ENCODE measurements at regions not wholly inside any gene's neighbourhood (a gene's known extent, or its start where the extent isn't known, plus 50 kb on each side); places are given as distances from the start of the nearest gene placed in this dataset.
A peak's percentile ranks its signal among the peaks of the same experiment; 100 is the strongest.

- peaks cover 4% of the 10 kb centered on the region for H3K9me3 ChIP-seq (replicated peaks; ENCODE audit: control insufficient read depth, low read depth, low read length)
- no peak overlapping the region for H3K27ac ChIP-seq (ENCODE audit: low read length)
- no peak overlapping the region for H3K4me3 ChIP-seq (ENCODE audit: low read length)
- H3K4me1 ChIP-seq (ENCODE audit: control insufficient read depth, insufficient read depth, low read length): no peaks in the 10 kb centered on the region
- no peaks in the 10 kb centered on the region for H3K36me3 ChIP-seq (ENCODE audit: control insufficient read depth, insufficient read depth, low read length)
- DNase-seq: no peak
- H3K27me3 ChIP-seq (ENCODE audit: control insufficient read depth, insufficient read depth, low read length): no peaks in the 10 kb centered on the region
- no CpG with 5 or more reads among the region's 3 CpGs for WGBS (ENCODE audit: insufficient coverage)
Observed at GRCh38 chr16:56038564-56039098, 152.7 kb upstream of the GNAO1 start.

- H3K9me3 ChIP-seq (replicated peaks; ENCODE audit: control insufficient read depth, low read depth, low read length): peaks cover 2% of the 10 kb centered on the region
- no peaks in the 10 kb centered on the region for H3K4me1 ChIP-seq (ENCODE audit: control insufficient read depth, insufficient read depth, low read length)
- H3K4me3 ChIP-seq (ENCODE audit: low read length): no peak overlapping the region
- no peaks in the 10 kb centered on the region for H3K36me3 ChIP-seq (ENCODE audit: control insufficient read depth, insufficient read depth, low read length)
- WGBS (ENCODE audit: insufficient coverage): no CpG with 5 or more reads among the region's 1 CpG
- no peak overlapping the region for H3K27ac ChIP-seq (ENCODE audit: low read length)
- DNase-seq: no peak
- H3K27me3 ChIP-seq (ENCODE audit: control insufficient read depth, insufficient read depth, low read length): no peaks in the 10 kb centered on the region
Observed at GRCh38 chr16:56032072-56032471, 156.9 kb upstream of the CES5A start.

- H3K27ac ChIP-seq (ENCODE audit: low read length): no peak overlapping the region
- no peaks in the 10 kb centered on the region for H3K36me3 ChIP-seq (ENCODE audit: control insufficient read depth, insufficient read depth, low read length)
- H3K4me3 ChIP-seq (ENCODE audit: low read length): no peak overlapping the region
- no peaks in the 10 kb centered on the region for H3K27me3 ChIP-seq (ENCODE audit: control insufficient read depth, insufficient read depth, low read length)
- no peaks in the 10 kb centered on the region for H3K4me1 ChIP-seq (ENCODE audit: control insufficient read depth, insufficient read depth, low read length)
- no peaks in the 10 kb centered on the region for H3K9me3 ChIP-seq (replicated peaks; ENCODE audit: control insufficient read depth, low read depth, low read length)
- no peak for DNase-seq
Observed at GRCh38 chr16:56029026-56029425, 153.9 kb upstream of the CES5A start.

GRCh38 chr16:56022818-56023217 lies 147.6 kb upstream of the CES5A start:
- WGBS (ENCODE audit: insufficient coverage): no CpG with 5 or more reads among the region's 2 CpGs

GRCh38 chr16:56019274-56019673 lies 144.1 kb upstream of the CES5A start:
- DNase-seq: no peak
- H3K27me3 ChIP-seq (ENCODE audit: control insufficient read depth, insufficient read depth, low read length): no peaks in the 10 kb centered on the region
- no peaks in the 10 kb centered on the region for H3K36me3 ChIP-seq (ENCODE audit: control insufficient read depth, insufficient read depth, low read length)
- H3K4me3 ChIP-seq (ENCODE audit: low read length): no peak overlapping the region
- no peaks in the 10 kb centered on the region for H3K4me1 ChIP-seq (ENCODE audit: control insufficient read depth, insufficient read depth, low read length)
- no peak overlapping the region for H3K27ac ChIP-seq (ENCODE audit: low read length)
- H3K9me3 ChIP-seq (replicated peaks; ENCODE audit: control insufficient read depth, low read depth, low read length): no peaks in the 10 kb centered on the region

More at GRCh38 chr16:56022818-56023217, 147.6 kb upstream of the CES5A start:
- H3K4me1 ChIP-seq (ENCODE audit: control insufficient read depth, insufficient read depth, low read length): no peaks in the 10 kb centered on the region
- H3K27ac ChIP-seq (ENCODE audit: low read length): no peak overlapping the region
- no peak for DNase-seq
- no peaks in the 10 kb centered on the region for H3K27me3 ChIP-seq (ENCODE audit: control insufficient read depth, insufficient read depth, low read length)
- no peaks in the 10 kb centered on the region for H3K36me3 ChIP-seq (ENCODE audit: control insufficient read depth, insufficient read depth, low read length)
- no peak overlapping the region for H3K4me3 ChIP-seq (ENCODE audit: low read length)
- H3K9me3 ChIP-seq (replicated peaks; ENCODE audit: control insufficient read depth, low read depth, low read length): no peaks in the 10 kb centered on the region

- H3K27me3 ChIP-seq (ENCODE audit: control insufficient read depth, insufficient read depth, low read length): no peaks in the 10 kb centered on the region
- no peaks in the 10 kb centered on the region for H3K9me3 ChIP-seq (replicated peaks; ENCODE audit: control insufficient read depth, low read depth, low read length)
- no peak overlapping the region for H3K4me3 ChIP-seq (ENCODE audit: low read length)
- WGBS (ENCODE audit: insufficient coverage): 8% methylated on average over 4 of the region's 6 CpGs
- no peaks in the 10 kb centered on the region for H3K4me1 ChIP-seq (ENCODE audit: control insufficient read depth, insufficient read depth, low read length)
- no peak overlapping the region for H3K27ac ChIP-seq (ENCODE audit: low read length)
- peak; percentile 56 for DNase-seq
- H3K36me3 ChIP-seq (ENCODE audit: control insufficient read depth, insufficient read depth, low read length): no peaks in the 10 kb centered on the region
Observed at GRCh38 chr16:56013962-56014552, 138.9 kb upstream of the CES5A start.

- H3K9me3 ChIP-seq (replicated peaks; ENCODE audit: control insufficient read depth, low read depth, low read length): no peaks in the 10 kb centered on the region
- WGBS (ENCODE audit: insufficient coverage): 72% methylated on average over 2 of the region's 3 CpGs
- no peaks in the 10 kb centered on the region for H3K4me1 ChIP-seq (ENCODE audit: control insufficient read depth, insufficient read depth, low read length)
- no peak overlapping the region for H3K4me3 ChIP-seq (ENCODE audit: low read length)
- DNase-seq: no peak
- no peak overlapping the region for H3K27ac ChIP-seq (ENCODE audit: low read length)
- no peaks in the 10 kb centered on the region for H3K36me3 ChIP-seq (ENCODE audit: control insufficient read depth, insufficient read depth, low read length)
- H3K27me3 ChIP-seq (ENCODE audit: control insufficient read depth, insufficient read depth, low read length): no peaks in the 10 kb centered on the region
Observed at GRCh38 chr16:56012482-56012811, 137.3 kb upstream of the CES5A start.

GRCh38 chr16:56011808-56012481 lies 136.8 kb upstream of the CES5A start:
- 66% methylated on average over 2 of the region's 3 CpGs for WGBS (ENCODE audit: insufficient coverage)
- H3K27ac ChIP-seq (ENCODE audit: low read length): no peak overlapping the region
- no peaks in the 10 kb centered on the region for H3K9me3 ChIP-seq (replicated peaks; ENCODE audit: control insufficient read depth, low read depth, low read length)
- DNase-seq: no peak
- H3K4me1 ChIP-seq (ENCODE audit: control insufficient read depth, insufficient read depth, low read length): no peaks in the 10 kb centered on the region
- H3K27me3 ChIP-seq (ENCODE audit: control insufficient read depth, insufficient read depth, low read length): no peaks in the 10 kb centered on the region
- no peaks in the 10 kb centered on the region for H3K36me3 ChIP-seq (ENCODE audit: control insufficient read depth, insufficient read depth, low read length)
- no peak overlapping the region for H3K4me3 ChIP-seq (ENCODE audit: low read length)

- H3K9me3 ChIP-seq (replicated peaks; ENCODE audit: control insufficient read depth, low read depth, low read length): no peaks in the 10 kb centered on the region
- no peak overlapping the region for H3K4me3 ChIP-seq (ENCODE audit: low read length)
- 50% methylated on average over 1 of the region's 1 CpG for WGBS (ENCODE audit: insufficient coverage)
- no peaks in the 10 kb centered on the region for H3K4me1 ChIP-seq (ENCODE audit: control insufficient read depth, insufficient read depth, low read length)
- DNase-seq: no peak
- H3K36me3 ChIP-seq (ENCODE audit: control insufficient read depth, insufficient read depth, low read length): no peaks in the 10 kb centered on the region
- H3K27me3 ChIP-seq (ENCODE audit: control insufficient read depth, insufficient read depth, low read length): no peaks in the 10 kb centered on the region
- no peak overlapping the region for H3K27ac ChIP-seq (ENCODE audit: low read length)
Observed at GRCh38 chr16:56005958-56006357, 130.8 kb upstream of the CES5A start.

- no peaks in the 10 kb centered on the region for H3K36me3 ChIP-seq (ENCODE audit: control insufficient read depth, insufficient read depth, low read length)
- WGBS (ENCODE audit: insufficient coverage): no CpG with 5 or more reads among the region's 1 CpG
- H3K4me1 ChIP-seq (ENCODE audit: control insufficient read depth, insufficient read depth, low read length): no peaks in the 10 kb centered on the region
- no peak overlapping the region for H3K27ac ChIP-seq (ENCODE audit: low read length)
- H3K27me3 ChIP-seq (ENCODE audit: control insufficient read depth, insufficient read depth, low read length): no peaks in the 10 kb centered on the region
- H3K4me3 ChIP-seq (ENCODE audit: low read length): no peak overlapping the region
- DNase-seq: no peak
- H3K9me3 ChIP-seq (replicated peaks; ENCODE audit: control insufficient read depth, low read depth, low read length): no peaks in the 10 kb centered on the region
Observed at GRCh38 chr16:55999683-56000082, 124.5 kb upstream of the CES5A start.

GRCh38 chr16:55993088-55993487 lies 117.9 kb upstream of the CES5A start:
- Histone ChIP-seq H3K4me3 (ENCODE audit: low read length) (no peak overlapping the region), H3K27me3 (ENCODE audit: control insufficient read depth, insufficient read depth, low read length) (no peaks in the 10 kb centered on the region), H3K36me3 (ENCODE audit: control insufficient read depth, insufficient read depth, low read length) (no peaks in the 10 kb centered on the region), H3K4me1 (ENCODE audit: control insufficient read depth, insufficient read depth, low read length) (no peaks in the 10 kb centered on the region), H3K9me3 (replicated peaks; ENCODE audit: control insufficient read depth, low read depth, low read length) (no peaks in the 10 kb centered on the region), H3K27ac (ENCODE audit: low read length) (no peak overlapping the region)
- DNase-seq: no peak
- no CpG with 5 or more reads among the region's 3 CpGs for WGBS (ENCODE audit: insufficient coverage)
